Endodermal cell (in vitro differentiated cells): ENCODE measurements at regions not wholly inside any gene's neighbourhood (a gene's known extent, or its start where the extent isn't known, plus 50 kb on each side); places are given as distances from the start of the nearest gene placed in this dataset.

ENCODE experiments used
- DNase-seq: peaks from one replicate; pipeline ENCODE4 v3.0.0-alpha.2; 2017
- H3K27ac ChIP-seq: 2 replicates; pipeline ENCODE4 v1.5.1; 2013; ENCODE audit warnings: mild to moderate bottlenecking, low read depth, low read length, moderate library complexity
- H3K27me3 ChIP-seq: 2 replicates; pipeline ENCODE4 v1.6.1; 2013; ENCODE audit warnings: mild to moderate bottlenecking, low read length, moderate library complexity; ENCODE audit not compliant: insufficient read depth, control insufficient read depth, poor library complexity, severe bottlenecking
- H3K36me3 ChIP-seq: 2 replicates; pipeline ENCODE4 v1.7.0; 2013; ENCODE audit warnings: mild to moderate bottlenecking, low read length, moderate library complexity; ENCODE audit not compliant: control insufficient read depth, insufficient read depth
- H3K4me1 ChIP-seq: one replicate; pipeline ENCODE4 v1.7.0; 2013; ENCODE audit warnings: low read length; ENCODE audit not compliant: control insufficient read depth, insufficient read depth
- H3K4me3 ChIP-seq: 2 replicates; pipeline ENCODE4 v1.5.1; 2013; ENCODE audit warnings: mild to moderate bottlenecking, low read length, moderate library complexity
- H3K9ac ChIP-seq: 2 replicates; pipeline ENCODE4 v1.6.1; 2013; ENCODE audit warnings: mild to moderate bottlenecking, low read length, moderate library complexity; ENCODE audit not compliant: poor library complexity, severe bottlenecking; ENCODE audit errors: extremely low read depth
- H3K9me3 ChIP-seq: 2 replicates; pipeline ENCODE4 v1.6.1; 2013; ENCODE audit warnings: mild to moderate bottlenecking, low read length, moderate library complexity; ENCODE audit not compliant: control insufficient read depth
- H3K27ac Mint-ChIP-seq: 2 replicates; pipeline ENCODE4 v1.8.0; 2020; ENCODE audit warnings: mixed read lengths
- H3K27me3 Mint-ChIP-seq: 2 replicates; pipeline ENCODE4 v1.8.0; 2021; ENCODE audit warnings: mild to moderate bottlenecking, mixed read lengths; ENCODE audit not compliant: insufficient read depth
- H3K36me3 Mint-ChIP-seq: 2 replicates; pipeline ENCODE4 v1.8.0; 2020; ENCODE audit warnings: low read depth, mixed read lengths
- H3K4me1 Mint-ChIP-seq: 2 replicates; pipeline ENCODE4 v1.8.0; 2020; ENCODE audit warnings: mixed read lengths
- H3K4me3 Mint-ChIP-seq: 2 replicates; pipeline ENCODE4 v1.8.0; 2020; ENCODE audit warnings: mild to moderate bottlenecking, moderate library complexity, mixed read lengths
- H3K9me3 Mint-ChIP-seq: 2 replicates; pipeline ENCODE4 v1.8.0; 2020; ENCODE audit warnings: mild to moderate bottlenecking, mixed read lengths
- WGBS, 2 experiments: methylation state at CpG; one replicate each; pipeline versions ENCODE4 v1.1.5 to v1.1.7; 2013; ENCODE audit warnings: missing lambda C conversion rate in 2 of 2, mixed read lengths in 1 of 2; ENCODE audit not compliant: insufficient coverage in 1 of 2, insufficient read length in 1 of 2; 5-methylcytosine and 5-hydroxymethylcytosine counted together
- TF ChIP-seq, protein P1 (sequence below): fragments of 200-600 bp; sonication (generic); conservative IDR thresholded peaks from 2 replicates; pipeline ENCODE4 v1.5.0; 2021; ENCODE audit warnings: antibody characterized with exemption, mild to moderate bottlenecking

DNA sequence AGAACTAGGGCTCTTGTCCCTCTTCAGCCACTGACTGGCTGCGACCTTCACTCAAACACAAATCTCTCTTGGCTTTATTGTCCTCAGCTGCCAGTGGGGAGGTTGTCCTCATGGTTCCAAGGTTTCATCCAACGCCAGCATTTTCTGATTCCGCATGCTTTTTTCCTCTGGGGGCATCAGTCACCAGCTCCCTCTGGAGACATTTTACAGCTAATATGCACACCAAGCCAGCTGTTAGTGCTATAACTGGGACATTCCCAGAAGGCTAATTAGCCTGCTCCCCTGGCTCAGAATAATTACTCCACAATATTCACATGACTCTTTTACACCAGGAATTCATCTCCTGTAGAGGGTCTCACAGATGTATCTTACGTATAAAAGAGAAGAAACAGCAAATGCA lies 193.6 kb upstream of the ANKRD55 start:
- H3K4me1 ChIP-seq: no peaks in the 10 kb centered on the region
- H3K36me3 Mint-ChIP-seq: no peaks in the 10 kb centered on the region
- no peak overlapping the region for H3K27ac Mint-ChIP-seq
- no peak overlapping the region for H3K4me3 Mint-ChIP-seq
- 84 to 95% methylated on average over 3 to 4 of the region's 4 CpGs for WGBS, 2 experiments
- no peak overlapping the region for H3K9ac ChIP-seq
- H3K27me3 Mint-ChIP-seq: no peaks in the 10 kb centered on the region
- H3K27me3 ChIP-seq: no peaks in the 10 kb centered on the region
- H3K9me3 Mint-ChIP-seq: peaks cover 4% of the 10 kb centered on the region
- H3K27ac ChIP-seq: no peak overlapping the region
- no peaks in the 10 kb centered on the region for H3K4me1 Mint-ChIP-seq
- no peaks in the 10 kb centered on the region for H3K9me3 ChIP-seq
- TF ChIP-seq, protein P1, sequence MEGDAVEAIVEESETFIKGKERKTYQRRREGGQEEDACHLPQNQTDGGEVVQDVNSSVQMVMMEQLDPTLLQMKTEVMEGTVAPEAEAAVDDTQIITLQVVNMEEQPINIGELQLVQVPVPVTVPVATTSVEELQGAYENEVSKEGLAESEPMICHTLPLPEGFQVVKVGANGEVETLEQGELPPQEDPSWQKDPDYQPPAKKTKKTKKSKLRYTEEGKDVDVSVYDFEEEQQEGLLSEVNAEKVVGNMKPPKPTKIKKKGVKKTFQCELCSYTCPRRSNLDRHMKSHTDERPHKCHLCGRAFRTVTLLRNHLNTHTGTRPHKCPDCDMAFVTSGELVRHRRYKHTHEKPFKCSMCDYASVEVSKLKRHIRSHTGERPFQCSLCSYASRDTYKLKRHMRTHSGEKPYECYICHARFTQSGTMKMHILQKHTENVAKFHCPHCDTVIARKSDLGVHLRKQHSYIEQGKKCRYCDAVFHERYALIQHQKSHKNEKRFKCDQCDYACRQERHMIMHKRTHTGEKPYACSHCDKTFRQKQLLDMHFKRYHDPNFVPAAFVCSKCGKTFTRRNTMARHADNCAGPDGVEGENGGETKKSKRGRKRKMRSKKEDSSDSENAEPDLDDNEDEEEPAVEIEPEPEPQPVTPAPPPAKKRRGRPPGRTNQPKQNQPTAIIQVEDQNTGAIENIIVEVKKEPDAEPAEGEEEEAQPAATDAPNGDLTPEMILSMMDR: no peak
- no peak for DNase-seq
- no peaks in the 10 kb centered on the region for H3K36me3 ChIP-seq
- H3K4me3 ChIP-seq: no peak overlapping the region

GRCh38 chr5:56422076-56422762 lies 189.1 kb upstream of the ANKRD55 start:
- Histone ChIP-seq H3K36me3 (no peaks in the 10 kb centered on the region), H3K27ac (no peak overlapping the region), H3K9ac (no peak overlapping the region), H3K4me1 (no peaks in the 10 kb centered on the region), H3K9me3 (peaks cover 8% of the 10 kb centered on the region), H3K27me3 (no peaks in the 10 kb centered on the region), H3K4me3 (no peak overlapping the region)
- no peaks in the 10 kb centered on the region for H3K27me3 Mint-ChIP-seq
- H3K9me3 Mint-ChIP-seq: peaks cover 6% of the 10 kb centered on the region
- H3K4me1 Mint-ChIP-seq: no peaks in the 10 kb centered on the region
- TF ChIP-seq, protein P1: no peak
- no peak overlapping the region for H3K27ac Mint-ChIP-seq
- no peaks in the 10 kb centered on the region for H3K36me3 Mint-ChIP-seq
- H3K4me3 Mint-ChIP-seq: no peak overlapping the region
- no peak for DNase-seq
- 85 to 100% methylated on average over 4 to 5 of the region's 5 CpGs for WGBS, 2 experiments

GRCh38 chr5:56421246-56422075 lies 188.3 kb upstream of the ANKRD55 start:
- no peaks in the 10 kb centered on the region for H3K27me3 ChIP-seq
- Mint-ChIP-seq H3K36me3 (no peaks in the 10 kb centered on the region), H3K9me3 (peaks cover 6% of the 10 kb centered on the region), H3K4me3 (no peak overlapping the region), H3K4me1 (no peaks in the 10 kb centered on the region), H3K27me3 (no peaks in the 10 kb centered on the region), H3K27ac (no peak overlapping the region)
- no peak overlapping the region for H3K9ac ChIP-seq
- no peak overlapping the region for H3K4me3 ChIP-seq
- no peaks in the 10 kb centered on the region for H3K36me3 ChIP-seq
- no peaks in the 10 kb centered on the region for H3K4me1 ChIP-seq
- TF ChIP-seq, protein P1: no peak
- 87 to 91% methylated on average over 4 to 6 of the region's 6 CpGs for WGBS, 2 experiments
- no peak for DNase-seq
- peaks cover 11% of the 10 kb centered on the region for H3K9me3 ChIP-seq
- H3K27ac ChIP-seq: no peak overlapping the region
